ENCODE measurements at regions not wholly inside any gene's neighbourhood (a gene's known extent, or its start where the extent isn't known, plus 50 kb on each side); places are given as distances from the start of the nearest gene placed in this dataset.

DNA sequence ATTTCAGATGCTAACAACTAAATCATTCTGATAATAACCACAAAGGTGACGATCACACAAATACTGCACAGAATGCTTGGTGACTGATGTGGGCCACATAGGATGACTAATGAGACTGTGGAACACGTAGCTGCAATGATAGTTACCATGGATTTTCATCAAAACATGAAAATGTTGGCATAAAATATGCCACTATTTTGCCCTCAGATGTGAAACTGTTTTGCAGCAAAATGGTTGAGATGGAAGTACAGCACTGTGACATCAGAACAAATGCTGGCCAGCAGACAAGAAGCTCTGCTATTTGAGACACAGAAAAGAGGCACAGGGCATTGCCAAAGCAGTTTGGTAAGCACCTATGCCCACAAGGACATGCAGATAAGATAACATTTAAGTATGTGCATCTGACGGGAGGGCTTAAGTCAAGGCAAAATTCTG lies 83.8 kb downstream of the NIBAN1 start:
- TF ChIP-seq, protein P1, sequence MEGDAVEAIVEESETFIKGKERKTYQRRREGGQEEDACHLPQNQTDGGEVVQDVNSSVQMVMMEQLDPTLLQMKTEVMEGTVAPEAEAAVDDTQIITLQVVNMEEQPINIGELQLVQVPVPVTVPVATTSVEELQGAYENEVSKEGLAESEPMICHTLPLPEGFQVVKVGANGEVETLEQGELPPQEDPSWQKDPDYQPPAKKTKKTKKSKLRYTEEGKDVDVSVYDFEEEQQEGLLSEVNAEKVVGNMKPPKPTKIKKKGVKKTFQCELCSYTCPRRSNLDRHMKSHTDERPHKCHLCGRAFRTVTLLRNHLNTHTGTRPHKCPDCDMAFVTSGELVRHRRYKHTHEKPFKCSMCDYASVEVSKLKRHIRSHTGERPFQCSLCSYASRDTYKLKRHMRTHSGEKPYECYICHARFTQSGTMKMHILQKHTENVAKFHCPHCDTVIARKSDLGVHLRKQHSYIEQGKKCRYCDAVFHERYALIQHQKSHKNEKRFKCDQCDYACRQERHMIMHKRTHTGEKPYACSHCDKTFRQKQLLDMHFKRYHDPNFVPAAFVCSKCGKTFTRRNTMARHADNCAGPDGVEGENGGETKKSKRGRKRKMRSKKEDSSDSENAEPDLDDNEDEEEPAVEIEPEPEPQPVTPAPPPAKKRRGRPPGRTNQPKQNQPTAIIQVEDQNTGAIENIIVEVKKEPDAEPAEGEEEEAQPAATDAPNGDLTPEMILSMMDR (conservative IDR thresholded peaks at IDR 0.05; ENCODE audit: low read depth, low read length) = no peak
- no peaks in the 10 kb centered on the region for H4K20me1 ChIP-seq (ENCODE audit: insufficient read depth)
- H3K4me2 ChIP-seq = peak overlapping the region; percentile 7; the same call in 1 of the 2 replicates

GRCh38 chr1:184889902-184890301 lies 84.4 kb downstream of the NIBAN1 start:
- no peak overlapping the region; the same call in 1 of the 2 replicates for H3K4me2 ChIP-seq
- TF ChIP-seq, protein P1 (conservative IDR thresholded peaks at IDR 0.05; ENCODE audit: low read depth, low read length) = no peak
- H3K4me3 ChIP-seq (IDR thresholded peaks at IDR 0.05; ENCODE audit: insufficient read depth, low read depth, low read length) = no peak overlapping the region
- H3K36me3 ChIP-seq (ENCODE audit: insufficient read depth) = no peaks in the 10 kb centered on the region; the same call in 1 of the 2 replicates
- no peaks in the 10 kb centered on the region for H3K27me3 ChIP-seq (ENCODE audit: insufficient read depth, low read depth)
- peak overlapping the region; percentile 37; the same call in 1 of the 2 replicates for H3K27ac ChIP-seq
- no peaks in the 10 kb centered on the region for H3K79me2 ChIP-seq (ENCODE audit: insufficient read depth, low read depth)
- H4K20me1 ChIP-seq (ENCODE audit: insufficient read depth) = no peaks in the 10 kb centered on the region
- H3K9ac ChIP-seq = no peak overlapping the region
- H3K4me1 ChIP-seq (ENCODE audit: low read depth, poor library complexity, severe bottlenecking) = peaks cover 28% of the 10 kb centered on the region
- no peak overlapping the region for H2AFZ ChIP-seq (ENCODE audit: low read depth)

More for the DNA sequence above, 83.8 kb downstream of the NIBAN1 start:
- H3K36me3 ChIP-seq (ENCODE audit: insufficient read depth) = no peaks in the 10 kb centered on the region; the same call in 1 of the 2 replicates
- H2AFZ ChIP-seq (ENCODE audit: low read depth) = no peak overlapping the region
- peaks cover 34% of the 10 kb centered on the region for H3K4me1 ChIP-seq (ENCODE audit: low read depth, poor library complexity, severe bottlenecking)
- H3K27ac ChIP-seq = peak overlapping the region; percentile 37; the same call in 1 of the 2 replicates
- no peaks in the 10 kb centered on the region for H3K79me2 ChIP-seq (ENCODE audit: insufficient read depth, low read depth)
- H3K9ac ChIP-seq = no peak overlapping the region; the same call in 1 of the 2 replicates
- H3K4me3 ChIP-seq (IDR thresholded peaks at IDR 0.05; ENCODE audit: insufficient read depth, low read depth, low read length) = no peak overlapping the region
- H3K27me3 ChIP-seq (ENCODE audit: insufficient read depth, low read depth) = no peaks in the 10 kb centered on the region

DNA sequence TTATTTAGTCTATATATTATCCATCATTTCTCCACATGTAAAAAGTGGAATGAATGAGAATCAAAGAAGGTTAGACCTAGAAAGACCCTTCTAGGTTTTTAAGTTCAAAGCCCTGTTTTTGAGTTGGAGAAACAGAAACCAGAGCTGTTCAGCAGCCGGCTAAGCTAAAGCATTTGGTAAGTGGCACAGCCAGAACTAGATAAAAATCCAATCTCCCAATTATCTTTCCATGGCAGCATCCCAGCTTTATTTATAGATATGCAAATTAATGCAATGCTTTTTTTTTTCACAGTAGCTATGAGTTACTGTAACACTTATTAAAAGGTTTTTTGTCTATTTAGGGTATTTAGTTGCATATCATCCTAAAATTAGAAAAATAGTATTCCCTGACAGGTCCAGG lies 85.1 kb downstream of the NIBAN1 start:
- no peak overlapping the region for H3K27ac ChIP-seq
- no peak overlapping the region for H3K4me3 ChIP-seq (IDR thresholded peaks at IDR 0.05; ENCODE audit: insufficient read depth, low read depth, low read length)
- no peaks in the 10 kb centered on the region for H4K20me1 ChIP-seq (ENCODE audit: insufficient read depth)
- TF ChIP-seq, protein P1 (conservative IDR thresholded peaks at IDR 0.05; ENCODE audit: low read depth, low read length) = no peak
- no peaks in the 10 kb centered on the region for H3K27me3 ChIP-seq (ENCODE audit: insufficient read depth, low read depth)
- H3K4me2 ChIP-seq = no peak overlapping the region
- no peak overlapping the region for H3K9ac ChIP-seq
- no peak overlapping the region for H2AFZ ChIP-seq (ENCODE audit: low read depth)
- H3K4me1 ChIP-seq (ENCODE audit: low read depth, poor library complexity, severe bottlenecking) = peaks cover 25% of the 10 kb centered on the region
- H3K36me3 ChIP-seq (ENCODE audit: insufficient read depth) = no peaks in the 10 kb centered on the region; the same call in 1 of the 2 replicates
- H3K79me2 ChIP-seq (ENCODE audit: insufficient read depth, low read depth) = no peaks in the 10 kb centered on the region

DNA sequence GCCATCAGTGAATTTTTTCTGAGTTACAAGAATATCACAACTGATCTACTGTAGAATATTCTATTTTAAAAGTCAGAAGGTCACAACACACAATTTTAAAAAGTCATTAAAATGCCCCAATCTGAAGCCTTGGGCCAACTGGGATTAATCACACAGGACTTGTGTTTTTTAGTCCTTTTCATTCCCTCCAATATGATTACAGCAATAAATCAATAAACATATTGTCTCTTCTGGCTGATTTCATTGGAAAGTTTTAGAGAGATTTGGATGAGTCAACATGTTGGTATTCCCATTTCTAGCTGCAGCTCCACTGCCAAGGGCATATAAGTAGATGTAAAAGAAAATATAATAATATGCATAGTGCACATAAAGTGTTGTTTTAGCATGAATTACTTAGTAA lies 85.8 kb downstream of the NIBAN1 start:
- Histone ChIP-seq H3K9ac (no peak overlapping the region), H3K4me3 (IDR thresholded peaks at IDR 0.05; ENCODE audit: insufficient read depth, low read depth, low read length) (no peak overlapping the region), H3K27me3 (ENCODE audit: insufficient read depth, low read depth) (no peaks in the 10 kb centered on the region), H2AFZ (ENCODE audit: low read depth) (no peak overlapping the region), H4K20me1 (ENCODE audit: insufficient read depth) (no peaks in the 10 kb centered on the region), H3K27ac (no peak overlapping the region), H3K36me3 (ENCODE audit: insufficient read depth) (no peaks in the 10 kb centered on the region; the same call in 1 of the 2 replicates), H3K4me2 (no peak overlapping the region), H3K79me2 (ENCODE audit: insufficient read depth, low read depth) (no peaks in the 10 kb centered on the region), H3K4me1 (ENCODE audit: low read depth, poor library complexity, severe bottlenecking) (peaks cover 25% of the 10 kb centered on the region)
- TF ChIP-seq, protein P1 (conservative IDR thresholded peaks at IDR 0.05; ENCODE audit: low read depth, low read length) = no peak
